ENCODE measurements at regions not wholly inside any gene's neighbourhood (a gene's known extent, or its start where the extent isn't known, plus 50 kb on each side); places are given as distances from the start of the nearest gene placed in this dataset.
A peak's percentile ranks its signal among the peaks of the same experiment; 100 is the strongest.

DNA sequence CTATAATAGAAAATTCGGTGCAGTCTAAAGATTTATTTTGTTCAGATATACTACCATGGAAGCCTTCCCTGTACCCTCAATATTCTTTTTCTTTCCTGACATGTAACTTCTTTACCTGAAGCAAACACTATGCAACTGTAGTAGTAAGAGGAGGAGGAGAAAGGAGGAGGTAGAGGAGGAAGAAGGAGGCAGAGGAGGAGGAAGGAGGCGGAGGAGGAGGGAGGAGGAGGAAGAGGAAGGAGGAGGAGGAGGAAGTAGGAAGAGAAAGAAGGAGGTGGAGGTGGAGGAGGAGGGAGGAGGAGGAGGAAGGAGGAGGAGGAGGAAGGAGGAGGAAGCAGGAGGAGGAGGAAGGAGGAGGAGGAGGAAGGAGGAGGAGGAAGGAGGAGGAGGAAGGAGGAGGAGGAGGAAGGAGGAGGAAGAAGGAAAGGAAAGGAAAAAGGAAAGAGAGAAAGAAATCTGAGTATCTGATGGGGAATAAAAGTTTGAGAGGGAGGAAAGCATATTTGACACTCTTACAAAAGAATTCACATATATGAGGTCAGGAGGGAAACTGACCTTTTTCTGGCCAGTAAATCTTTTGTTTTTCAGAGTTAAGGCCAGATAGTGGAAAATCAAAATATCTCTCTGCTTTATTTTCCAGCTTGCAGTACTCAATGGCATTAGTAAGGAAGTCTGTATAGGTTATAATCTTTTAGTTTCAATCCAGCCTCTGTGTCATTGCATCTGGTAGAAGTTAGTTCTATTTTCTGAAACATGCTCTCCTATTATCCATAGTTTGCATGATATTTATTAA is 114.5 kb upstream of the LPAR1 start:
- no peak for DNase-seq (ENCODE audit: low read depth)
- H3K4me3 ChIP-seq (ENCODE audit: low read depth, low read length), result no peak overlapping the region

DNA sequence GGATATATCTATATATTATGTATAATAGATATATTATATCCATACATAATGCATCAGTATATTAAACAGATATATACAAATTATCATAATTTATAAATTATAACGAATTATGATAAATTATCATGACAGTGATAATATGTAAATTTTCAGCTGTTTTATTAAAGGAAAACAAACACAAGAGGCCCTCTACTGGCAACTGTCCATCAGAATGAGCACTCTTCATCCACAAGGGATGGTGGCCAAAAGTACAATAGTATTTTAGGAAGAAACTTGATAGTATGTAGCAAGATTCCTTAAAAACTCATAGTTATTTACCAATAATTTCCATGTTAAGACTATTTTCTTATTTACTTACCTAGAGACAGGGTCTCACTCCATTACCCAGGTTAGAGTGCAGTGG is 113.3 kb upstream of the LPAR1 start:
- no peak overlapping the region for H3K4me3 ChIP-seq (ENCODE audit: low read depth, low read length)
- DNase-seq (ENCODE audit: low read depth), result no peak

- DNase-seq (ENCODE audit: low read depth), result no peak
- H3K4me3 ChIP-seq (ENCODE audit: low read depth, low read length), result no peak overlapping the region
Observed at GRCh38 chr9:111150181-111150580, 111.9 kb upstream of the LPAR1 start.

- DNase-seq (ENCODE audit: low read depth), result no peak
- H3K4me3 ChIP-seq (ENCODE audit: low read depth, low read length), result no peak overlapping the region
Observed at GRCh38 chr9:111149018-111149759, 110.9 kb upstream of the LPAR1 start.

DNA sequence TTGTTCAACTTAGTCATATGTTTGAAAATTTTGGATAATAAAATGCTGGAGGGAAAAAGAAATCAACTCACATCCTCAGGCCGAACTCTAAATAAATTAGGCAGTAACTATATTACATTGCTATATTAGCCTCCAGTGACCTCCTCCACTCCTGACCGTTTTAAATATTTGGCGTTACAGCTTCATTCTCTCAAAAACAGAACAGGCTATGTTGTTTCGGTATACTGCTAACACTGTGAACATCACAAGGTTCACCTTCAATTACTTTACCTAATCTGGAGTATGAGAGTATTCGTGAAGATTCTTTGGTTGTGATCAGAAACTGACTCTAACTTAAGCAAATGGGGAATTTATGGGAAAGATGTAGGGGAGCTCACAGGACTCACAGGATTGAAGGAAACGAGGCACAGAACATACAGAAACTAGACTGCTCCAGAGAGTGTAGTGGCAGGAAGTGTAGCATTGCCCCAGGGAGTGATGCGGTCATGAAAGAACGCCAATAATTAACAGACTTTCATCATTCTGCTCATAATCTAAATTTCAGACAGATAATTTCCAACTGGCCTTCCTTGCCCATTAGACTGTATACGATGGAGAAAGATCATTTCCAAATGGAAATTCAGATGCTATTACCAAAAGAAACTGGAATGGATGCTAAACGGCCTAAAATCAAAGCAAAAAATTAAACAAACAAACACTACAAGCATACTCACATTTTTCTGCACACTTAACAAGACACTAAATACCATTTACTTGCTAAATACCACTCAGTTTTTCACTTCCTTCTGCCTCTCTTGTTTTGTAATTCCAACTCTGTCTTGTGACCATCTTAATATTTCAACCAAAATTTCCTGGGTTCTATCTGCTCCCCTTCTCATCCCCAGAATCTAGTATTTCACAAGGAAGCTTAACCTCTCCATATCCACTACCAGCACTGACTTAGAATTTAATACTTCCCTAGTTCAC is 110.1 kb upstream of the LPAR1 start:
- no peak overlapping the region for H3K4me3 ChIP-seq (ENCODE audit: low read depth, low read length)

DNA sequence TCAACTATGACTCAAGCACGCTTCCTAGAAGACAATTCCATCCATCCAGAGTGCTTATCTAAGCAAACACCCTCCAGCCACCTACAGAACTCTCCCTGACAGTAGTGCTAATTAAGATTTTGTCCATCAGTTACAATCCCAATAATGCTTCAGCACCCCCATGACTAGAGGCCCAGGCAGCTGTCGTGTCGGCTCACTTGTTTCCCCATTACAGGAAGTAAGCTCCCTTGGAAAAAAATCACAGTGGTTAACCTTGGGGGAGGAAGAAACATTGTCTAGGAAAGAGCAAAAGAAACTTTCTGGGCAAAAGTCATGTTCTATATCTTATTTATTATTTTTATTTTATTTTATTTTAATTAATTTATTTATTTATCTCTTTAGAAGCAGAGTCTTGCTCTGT is 108.8 kb upstream of the LPAR1 start:
- no peak overlapping the region for H3K4me3 ChIP-seq (ENCODE audit: low read depth, low read length)
- no peak for DNase-seq (ENCODE audit: low read depth)

More for the DNA sequence above, 110.1 kb upstream of the LPAR1 start:
- no peak for DNase-seq (ENCODE audit: low read depth)

GRCh38 chr9:111144741-111145140 is 106.5 kb upstream of the LPAR1 start:
- no peak overlapping the region for H3K4me3 ChIP-seq (ENCODE audit: low read depth, low read length)
- DNase-seq (ENCODE audit: low read depth), result no peak

- no peak for DNase-seq (ENCODE audit: low read depth)
- no peak overlapping the region for H3K4me3 ChIP-seq (ENCODE audit: low read depth, low read length)
Observed at GRCh38 chr9:111136180-111136579, 97.9 kb upstream of the LPAR1 start.

- no peak for DNase-seq (ENCODE audit: low read depth)
- no peak overlapping the region for H3K4me3 ChIP-seq (ENCODE audit: low read depth, low read length)
Observed at GRCh38 chr9:111131211-111131610, 92.9 kb upstream of the LPAR1 start.

- H3K4me3 ChIP-seq (ENCODE audit: low read depth, low read length), result no peak overlapping the region
- DNase-seq (ENCODE audit: low read depth), result no peak
Observed at GRCh38 chr9:111120526-111120925, 82.3 kb upstream of the LPAR1 start.

DNA sequence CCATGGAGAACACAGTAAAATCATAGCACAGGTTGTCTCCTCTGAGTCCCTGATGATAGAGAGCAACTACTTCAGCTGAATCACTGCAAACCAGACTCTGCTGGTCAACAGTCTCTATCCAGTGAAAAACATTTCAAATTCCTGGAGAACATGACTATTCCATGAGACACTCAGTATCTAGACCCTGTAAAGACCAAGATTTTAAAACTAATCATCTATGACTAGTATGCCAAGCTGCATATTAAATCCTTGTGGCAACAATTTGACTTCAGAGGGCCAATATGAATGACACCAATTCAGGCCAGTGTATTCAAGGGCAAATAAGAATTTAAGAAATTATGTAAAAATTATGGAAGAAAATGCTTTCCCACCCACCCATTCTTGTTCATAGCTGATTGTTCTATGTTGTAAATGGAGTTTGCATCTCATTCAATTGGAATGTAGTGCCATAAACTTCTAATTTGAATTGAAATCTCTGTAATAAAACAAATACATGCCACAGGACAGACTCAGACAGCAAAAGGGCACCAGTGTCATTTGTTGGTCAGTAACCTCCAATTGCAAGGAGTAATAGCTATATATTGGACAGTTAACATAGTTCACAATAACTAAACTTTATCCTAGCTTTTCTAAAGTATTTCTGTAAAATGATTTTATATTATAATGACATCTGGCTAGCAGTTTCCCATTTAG is 80.1 kb upstream of the LPAR1 start:
- DNase-seq (ENCODE audit: low read depth), result peak; percentile 60
- no peak overlapping the region for H3K4me3 ChIP-seq (ENCODE audit: low read depth, low read length)

GRCh38 chr9:111114486-111114885 is 76.2 kb upstream of the LPAR1 start:
- DNase-seq (ENCODE audit: low read depth), result no peak
- no peak overlapping the region for H3K4me3 ChIP-seq (ENCODE audit: low read depth, low read length)

DNA sequence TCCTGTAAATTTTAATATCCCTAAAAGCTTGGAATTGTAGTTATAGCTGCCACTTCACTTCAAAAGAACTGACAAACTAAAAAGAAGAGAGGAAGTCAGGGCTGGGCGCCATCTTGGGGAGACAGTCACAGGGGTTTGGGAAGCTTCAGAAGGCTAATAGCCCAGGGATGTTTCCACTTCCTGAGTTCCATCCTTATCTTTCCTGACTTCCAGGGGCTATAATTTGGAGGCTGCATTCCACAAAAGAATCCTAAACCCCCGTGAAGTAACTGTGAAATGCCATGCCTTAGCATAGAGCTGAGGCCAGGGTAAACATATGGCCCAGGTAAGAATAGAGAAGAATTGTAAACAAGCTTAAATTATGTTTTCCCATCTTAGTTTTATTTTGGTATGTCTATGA is 75.4 kb upstream of the LPAR1 start:
- no peak overlapping the region for H3K4me3 ChIP-seq (ENCODE audit: low read depth, low read length)
- DNase-seq (ENCODE audit: low read depth), result no peak

DNA sequence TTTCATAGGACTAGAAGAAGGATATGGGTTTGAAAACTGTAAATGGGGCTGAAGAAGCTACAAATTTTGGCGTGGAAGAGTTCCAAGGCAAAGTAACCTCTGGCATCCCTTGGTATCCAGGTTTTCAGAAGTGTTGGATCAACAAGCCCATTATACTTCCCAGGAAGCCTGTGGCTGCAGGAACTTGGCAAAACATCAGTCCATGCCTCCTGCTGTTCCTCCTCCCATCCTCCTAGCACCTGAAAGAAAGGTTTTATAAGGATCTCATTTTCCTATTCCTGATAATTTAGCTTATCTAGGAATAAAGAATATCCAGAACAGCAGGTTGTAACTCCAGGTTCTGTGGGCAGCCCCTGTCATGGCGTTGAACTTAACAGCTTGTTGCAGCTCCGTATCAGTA is 72.5 kb upstream of the LPAR1 start:
- no peak for DNase-seq (ENCODE audit: low read depth)
- no peak overlapping the region for H3K4me3 ChIP-seq (ENCODE audit: low read depth, low read length)

DNA sequence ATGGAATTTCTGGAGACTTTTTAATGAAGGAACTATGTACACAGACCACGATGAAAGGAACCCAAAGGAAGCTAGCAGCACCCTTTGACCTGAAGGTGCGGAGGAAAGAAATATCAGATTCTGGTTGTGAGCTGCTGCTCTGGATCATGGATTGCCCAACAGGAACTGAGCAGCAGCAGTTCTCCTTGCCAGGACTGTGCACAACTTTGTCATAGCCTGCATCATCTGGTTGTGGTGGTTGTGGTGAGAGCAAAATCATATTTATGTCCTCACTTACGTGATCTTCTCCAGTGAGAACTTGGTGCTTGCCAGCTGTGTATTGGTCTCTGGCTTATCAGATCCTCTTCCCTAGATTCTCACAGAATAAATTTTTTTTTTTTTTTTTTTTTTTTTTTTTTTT is 70.7 kb upstream of the LPAR1 start:
- DNase-seq (ENCODE audit: low read depth), result peak; percentile 88

GRCh38 chr9:111107141-111107540 is 68.9 kb upstream of the LPAR1 start:
- no peak overlapping the region for H3K4me3 ChIP-seq (ENCODE audit: low read depth, low read length)
- DNase-seq (ENCODE audit: low read depth), result no peak

More for the DNA sequence above, 70.7 kb upstream of the LPAR1 start:
- no peak overlapping the region for H3K4me3 ChIP-seq (ENCODE audit: low read depth, low read length)

- H3K4me3 ChIP-seq (ENCODE audit: low read depth, low read length), result no peak overlapping the region
- DNase-seq (ENCODE audit: low read depth), result no peak
Observed at GRCh38 chr9:111106202-111106601, 67.9 kb upstream of the LPAR1 start.

GRCh38 chr9:111102793-111103464 is 64.7 kb upstream of the LPAR1 start:
- H3K4me3 ChIP-seq (ENCODE audit: low read depth, low read length), result no peak overlapping the region
- no peak for DNase-seq (ENCODE audit: low read depth)
